ENCODE measurements at regions not wholly inside any gene's neighbourhood (a gene's known extent, or its start where the extent isn't known, plus 50 kb on each side); places are given as distances from the start of the nearest gene placed in this dataset.

GRCh38 chr20:10770753-10771152 is 97.0 kb upstream of the JAG1 start:
- no peak overlapping the region for H3K4me3 ChIP-seq
- no peaks in the 10 kb centered on the region for H3K36me3 ChIP-seq
- peaks cover 5% of the 10 kb centered on the region for H4K20me1 ChIP-seq (ENCODE audit: low read depth)
- H3K9ac ChIP-seq, result no peak overlapping the region
- Mint-ChIP-seq H3K9me3 (peaks cover 7% of the 10 kb centered on the region), H3K36me3 (no peaks in the 10 kb centered on the region), H3K4me1 (peaks cover 13% of the 10 kb centered on the region), H3K4me3 (no peak overlapping the region), H3K27me3 (ENCODE audit: insufficient read depth, low read depth) (peaks cover 5% of the 10 kb centered on the region), H3K27ac (no peak overlapping the region)
- no peak overlapping the region for H3K27ac ChIP-seq
- no peaks in the 10 kb centered on the region for H3K79me2 ChIP-seq (ENCODE audit: low read depth)
- no peak for TF ChIP-seq EZH2 (IDR thresholded peaks at IDR 0.05)
- no peak for TF ChIP-seq CTCF (IDR thresholded peaks at IDR 0.05)
- TF ChIP-seq EZH2phosphoT487 (IDR thresholded peaks at IDR 0.05), result no peak
- peaks cover 16% of the 10 kb centered on the region for H3F3A ChIP-seq (ENCODE audit: low read depth)
- no peak for DNase-seq (ENCODE audit: low spot score)
- H2AFZ ChIP-seq (replicated peaks), result no peak overlapping the region
- H3K4me1 ChIP-seq, result peaks cover 18% of the 10 kb centered on the region
- no peak overlapping the region for H3K4me2 ChIP-seq
- peaks cover 71% of the 10 kb centered on the region for H3K27me3 ChIP-seq
- H3K9me3 ChIP-seq (ENCODE audit: low read depth), result no peaks in the 10 kb centered on the region

GRCh38 chr20:10771435-10772140 is 97.8 kb upstream of the JAG1 start:
- H3K4me3 ChIP-seq, result no peak overlapping the region
- Mint-ChIP-seq H3K9me3 (peaks cover 7% of the 10 kb centered on the region), H3K36me3 (no peaks in the 10 kb centered on the region), H3K27ac (no peak overlapping the region), H3K4me3 (no peak overlapping the region), H3K27me3 (ENCODE audit: insufficient read depth, low read depth) (peaks cover 5% of the 10 kb centered on the region), H3K4me1 (peaks cover 13% of the 10 kb centered on the region)
- H3K4me2 ChIP-seq, result no peak overlapping the region
- TF ChIP-seq EZH2phosphoT487 (IDR thresholded peaks at IDR 0.05) (no peak), CTCF (IDR thresholded peaks at IDR 0.05) (no peak), EZH2 (IDR thresholded peaks at IDR 0.05) (no peak)
- H2AFZ ChIP-seq (replicated peaks), result no peak overlapping the region
- no peak for DNase-seq (ENCODE audit: low spot score)
- peaks cover 16% of the 10 kb centered on the region for H3F3A ChIP-seq (ENCODE audit: low read depth)
- H3K4me1 ChIP-seq, result peaks cover 18% of the 10 kb centered on the region
- peaks cover 67% of the 10 kb centered on the region for H3K27me3 ChIP-seq
- H4K20me1 ChIP-seq (ENCODE audit: low read depth), result peaks cover 5% of the 10 kb centered on the region
- no peaks in the 10 kb centered on the region for H3K79me2 ChIP-seq (ENCODE audit: low read depth)
- no peak overlapping the region for H3K27ac ChIP-seq
- no peaks in the 10 kb centered on the region for H3K9me3 ChIP-seq (ENCODE audit: low read depth)
- H3K9ac ChIP-seq, result no peak overlapping the region
- H3K36me3 ChIP-seq, result no peaks in the 10 kb centered on the region

- H3K27ac ChIP-seq, result no peak overlapping the region
- H3K4me2 ChIP-seq, result no peak overlapping the region
- H4K20me1 ChIP-seq (ENCODE audit: low read depth), result peaks cover under 1% of the 10 kb centered on the region
- peaks cover 40% of the 10 kb centered on the region for H3K27me3 ChIP-seq
- H3K9me3 Mint-ChIP-seq, result peaks cover 5% of the 10 kb centered on the region
- no peaks in the 10 kb centered on the region for H3K36me3 ChIP-seq
- H3K27me3 Mint-ChIP-seq (ENCODE audit: insufficient read depth, low read depth), result peaks cover 1% of the 10 kb centered on the region
- no peak for TF ChIP-seq CTCF (IDR thresholded peaks at IDR 0.05)
- TF ChIP-seq EZH2 (IDR thresholded peaks at IDR 0.05), result no peak
- TF ChIP-seq EZH2phosphoT487 (IDR thresholded peaks at IDR 0.05), result no peak
- H3K9ac ChIP-seq, result no peak overlapping the region
- no peak overlapping the region for H2AFZ ChIP-seq (replicated peaks)
- H3K4me3 ChIP-seq, result no peak overlapping the region
- peaks cover 14% of the 10 kb centered on the region for H3K4me1 Mint-ChIP-seq
- H3K4me1 ChIP-seq, result peaks cover 8% of the 10 kb centered on the region
- no peak overlapping the region for H3K4me3 Mint-ChIP-seq
- no peak for DNase-seq (ENCODE audit: low spot score)
- no peaks in the 10 kb centered on the region for H3K36me3 Mint-ChIP-seq
- no peak overlapping the region for H3K27ac Mint-ChIP-seq
- peaks cover 10% of the 10 kb centered on the region for H3F3A ChIP-seq (ENCODE audit: low read depth)
- no peaks in the 10 kb centered on the region for H3K79me2 ChIP-seq (ENCODE audit: low read depth)
- H3K9me3 ChIP-seq (ENCODE audit: low read depth), result no peaks in the 10 kb centered on the region
Measured at GRCh38 chr20:10774357-10774943, 100.7 kb upstream of the JAG1 start.
